BE2C (cell line): ENCODE measurements at regions not wholly inside any gene's neighbourhood (a gene's known extent, or its start where the extent isn't known, plus 50 kb on each side); places are given as distances from the start of the nearest gene placed in this dataset.

Experiments used
- DNase-seq: peaks from one replicate; pipeline ENCODE4 v3.0.0-alpha.2; 2020
- H3K27me3 ChIP-seq: fragments of 250-450 bp; sonication (Bioruptor Pico); 2 replicates; pipeline ENCODE4 v1.5.1; 2020; ENCODE audit warnings: mild to moderate bottlenecking
- H3K36me3 ChIP-seq: fragments of 250-450 bp; sonication (Bioruptor Pico); 2 replicates; pipeline ENCODE4 v1.5.1; 2020; ENCODE audit warnings: mild to moderate bottlenecking
- H3K4me1 ChIP-seq: fragments of 250-450 bp; sonication (Bioruptor Pico); 2 replicates; pipeline ENCODE4 v1.5.1; 2020
- H3K4me3 ChIP-seq: 2 replicates; pipeline ENCODE4 v1.5.1; 2011; ENCODE audit warnings: low read depth, low read length
- H3K9me3 ChIP-seq: fragments of 250-450 bp; sonication (Bioruptor Pico); 2 replicates; pipeline ENCODE4 v1.5.1; 2020
- CTCF ChIP-seq: IDR thresholded peaks from 2 replicates; pipeline ENCODE4 v1.5.1; 2012; ENCODE audit warnings: mild to moderate bottlenecking, low read depth, low read length

- Histone ChIP-seq H3K36me3 (no peaks in the 10 kb centered on the region), H3K4me3 (no peak overlapping the region), H3K9me3 (no peaks in the 10 kb centered on the region), H3K4me1 (no peaks in the 10 kb centered on the region), H3K27me3 (no peaks in the 10 kb centered on the region)
- TF ChIP-seq CTCF = no peak
- no peak for DNase-seq
Measured at GRCh38 chr3:146834917-146835316, 229.8 kb upstream of the PLSCR5 start.

DNA sequence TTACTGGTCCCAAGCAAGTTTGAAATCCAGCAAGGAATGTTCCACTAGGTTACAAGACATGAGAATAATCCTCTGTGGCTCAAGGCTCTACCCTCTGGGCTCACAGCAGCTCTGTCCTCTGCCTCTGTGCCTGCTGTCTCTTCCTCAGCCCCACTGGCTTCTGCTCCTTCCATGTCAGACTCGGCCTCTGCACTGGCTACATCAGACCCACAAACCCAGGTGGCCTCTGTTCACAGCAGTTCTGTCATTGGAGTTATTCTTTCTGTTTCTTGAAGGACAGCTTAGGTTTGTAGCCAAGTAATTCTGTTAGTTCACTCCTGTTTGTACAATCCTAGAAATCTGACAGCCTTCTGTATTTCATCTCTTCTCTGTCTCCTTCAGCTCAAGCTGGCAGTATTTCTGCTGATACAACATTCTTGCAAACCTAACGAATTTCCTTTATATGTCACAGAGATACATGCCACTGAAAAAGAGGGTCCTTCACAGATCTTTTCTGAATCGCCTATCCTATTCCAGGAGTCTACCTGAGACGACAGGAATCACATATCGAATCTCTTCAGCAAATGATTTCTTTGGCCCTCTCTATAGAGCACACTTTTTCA is 227.8 kb upstream of the PLSCR5 start:
- no peak for TF ChIP-seq CTCF
- Histone ChIP-seq H3K4me1 (no peaks in the 10 kb centered on the region), H3K36me3 (no peaks in the 10 kb centered on the region)

GRCh38 chr3:146831659-146832058 is 226.5 kb upstream of the PLSCR5 start:
- Histone ChIP-seq H3K36me3 (no peaks in the 10 kb centered on the region), H3K4me3 (no peak overlapping the region), H3K9me3 (no peaks in the 10 kb centered on the region), H3K4me1 (no peaks in the 10 kb centered on the region), H3K27me3 (no peaks in the 10 kb centered on the region)
- no peak for DNase-seq
- no peak for TF ChIP-seq CTCF

More for the DNA sequence above, 227.8 kb upstream of the PLSCR5 start:
- no peak overlapping the region for H3K4me3 ChIP-seq
- H3K9me3 ChIP-seq = no peaks in the 10 kb centered on the region
- DNase-seq = no peak
- H3K27me3 ChIP-seq = no peaks in the 10 kb centered on the region

DNA sequence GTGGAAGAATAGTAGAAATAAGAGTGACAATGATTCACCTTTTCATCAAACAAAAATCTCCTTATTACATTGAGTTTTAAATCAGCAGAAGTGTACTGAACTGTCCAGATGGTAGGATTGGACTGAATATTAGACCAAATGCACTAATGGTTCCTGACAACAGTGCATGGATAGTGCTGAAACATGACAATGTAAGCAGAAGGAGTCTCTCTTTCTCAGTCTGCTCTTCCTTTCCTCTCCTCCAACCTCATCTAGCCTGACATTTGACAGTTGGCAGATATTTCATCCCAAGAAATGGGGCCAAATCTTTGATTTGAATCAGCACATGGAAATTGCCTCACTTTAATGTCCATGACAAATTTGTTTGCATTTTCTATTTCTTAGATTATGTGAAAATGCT is 225.1 kb upstream of the PLSCR5 start:
- no peaks in the 10 kb centered on the region for H3K36me3 ChIP-seq
- H3K4me3 ChIP-seq = no peak overlapping the region
- no peaks in the 10 kb centered on the region for H3K4me1 ChIP-seq
- no peaks in the 10 kb centered on the region for H3K9me3 ChIP-seq
- DNase-seq = no peak
- H3K27me3 ChIP-seq = no peaks in the 10 kb centered on the region
- no peak for TF ChIP-seq CTCF

GRCh38 chr3:146827836-146828235 is 222.7 kb upstream of the PLSCR5 start:
- Histone ChIP-seq H3K27me3 (no peaks in the 10 kb centered on the region), H3K9me3 (no peaks in the 10 kb centered on the region), H3K4me3 (no peak overlapping the region), H3K36me3 (no peaks in the 10 kb centered on the region), H3K4me1 (no peaks in the 10 kb centered on the region)
- no peak for DNase-seq
- no peak for TF ChIP-seq CTCF

DNA sequence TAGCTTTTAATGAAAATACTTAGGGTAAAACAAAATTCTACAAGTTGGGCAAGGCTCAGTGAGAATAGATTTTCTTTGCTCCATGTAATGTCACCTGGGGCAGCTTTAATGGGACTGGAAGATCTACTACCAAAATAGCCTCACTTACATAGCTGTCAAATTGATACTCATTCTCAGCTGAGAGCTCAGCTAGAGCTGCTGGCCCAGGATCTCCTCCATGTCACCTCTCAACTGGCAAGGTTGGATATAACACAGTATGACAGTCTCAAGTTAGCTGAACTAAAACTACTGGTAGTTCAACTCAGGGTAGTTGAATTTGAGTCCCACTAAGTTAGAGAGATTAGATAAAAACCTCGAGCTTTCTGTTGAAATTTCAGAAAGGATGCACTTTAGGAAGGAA is 218.5 kb upstream of the PLSCR5 start:
- no peaks in the 10 kb centered on the region for H3K9me3 ChIP-seq
- H3K36me3 ChIP-seq = no peaks in the 10 kb centered on the region

More for the DNA sequence above, 218.5 kb upstream of the PLSCR5 start:
- Histone ChIP-seq H3K4me1 (no peaks in the 10 kb centered on the region), H3K4me3 (no peak overlapping the region), H3K27me3 (no peaks in the 10 kb centered on the region)
- DNase-seq = no peak
- no peak for TF ChIP-seq CTCF
